Fibroblast of peridontal ligament (primary cell): ENCODE measurements at regions not wholly inside any gene's neighbourhood (a gene's known extent, or its start where the extent isn't known, plus 50 kb on each side); places are given as distances from the start of the nearest gene placed in this dataset.
"Not testable (repeated sequence)": the region's sequence is repeated elsewhere in the genome, so short reads cannot be mapped to it uniquely, and the experiment has no call there.

Experiments used
- DNase-seq: peaks from one replicate; pipeline ENCODE4 v3.0.0-alpha.2; 2010; ENCODE audit errors: extremely low read depth

GRCh38 chr4:148550788-148551187 lies 108.6 kb upstream of the NR3C2 start:
- DNase-seq, result no peak

DNA sequence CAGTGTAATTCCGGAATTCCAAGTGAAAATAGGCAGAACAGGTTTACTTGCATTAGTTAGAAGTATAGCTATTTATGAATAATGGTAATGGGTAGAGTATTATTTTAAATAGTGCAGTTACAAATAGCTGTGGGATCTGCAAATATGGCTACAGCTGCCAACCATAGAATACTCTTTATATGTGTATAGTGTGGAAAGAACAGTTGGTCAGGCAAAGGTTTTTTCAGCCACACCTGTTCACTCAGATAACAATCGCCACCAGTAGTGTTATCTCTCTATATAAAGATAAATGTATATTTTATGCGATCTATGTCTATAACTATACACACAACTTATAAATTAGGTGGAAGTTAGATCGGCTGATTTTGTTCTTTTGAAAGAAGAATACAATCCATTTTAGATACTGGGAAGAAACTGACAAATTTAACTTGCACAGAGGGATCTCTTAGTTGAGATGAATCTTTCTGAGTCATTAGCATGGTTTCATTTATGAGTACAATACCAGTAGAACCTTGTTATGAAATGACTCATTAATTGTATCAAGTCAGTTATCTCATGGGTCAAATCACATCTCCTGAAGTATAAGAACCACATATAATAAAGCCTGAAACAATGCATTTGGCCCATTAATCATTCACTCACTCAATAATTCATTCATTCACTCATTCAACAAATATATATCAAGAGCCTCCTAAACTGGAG lies 100.9 kb upstream of the NR3C2 start:
- DNase-seq, result no peak

DNA sequence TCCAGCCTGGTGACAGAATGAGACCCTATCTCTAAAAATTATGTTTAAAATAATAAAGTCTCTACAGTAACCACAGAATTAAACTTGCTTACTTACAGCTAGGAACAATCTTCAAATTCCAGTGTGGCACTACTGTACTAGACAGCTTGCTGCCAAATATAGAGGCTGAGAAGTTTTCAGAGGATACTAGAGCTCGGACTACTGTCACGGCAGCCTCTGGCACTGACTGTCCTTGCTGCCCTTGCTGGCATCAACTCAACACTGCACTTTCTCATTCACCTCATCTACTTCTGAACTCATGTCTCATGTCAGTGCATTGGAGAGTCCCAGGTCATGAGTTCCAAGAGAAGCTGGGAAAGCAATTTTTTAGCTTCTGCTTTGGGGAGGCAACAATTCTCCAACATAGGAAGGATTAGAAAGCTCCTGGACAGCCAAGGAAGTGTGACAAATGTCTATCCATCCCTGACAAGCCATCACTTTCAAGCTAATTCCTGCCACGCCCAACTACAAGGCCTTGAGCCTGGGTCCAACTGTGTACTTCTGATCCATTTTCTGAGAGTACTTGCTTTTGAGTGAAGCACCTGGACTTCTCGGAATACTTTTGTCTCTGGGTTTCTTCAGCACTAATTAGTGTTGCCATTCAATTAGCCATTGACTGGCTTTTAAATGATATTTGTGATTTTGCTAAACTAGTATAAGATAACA lies 98.6 kb upstream of the NR3C2 start:
- no peak for DNase-seq

DNA sequence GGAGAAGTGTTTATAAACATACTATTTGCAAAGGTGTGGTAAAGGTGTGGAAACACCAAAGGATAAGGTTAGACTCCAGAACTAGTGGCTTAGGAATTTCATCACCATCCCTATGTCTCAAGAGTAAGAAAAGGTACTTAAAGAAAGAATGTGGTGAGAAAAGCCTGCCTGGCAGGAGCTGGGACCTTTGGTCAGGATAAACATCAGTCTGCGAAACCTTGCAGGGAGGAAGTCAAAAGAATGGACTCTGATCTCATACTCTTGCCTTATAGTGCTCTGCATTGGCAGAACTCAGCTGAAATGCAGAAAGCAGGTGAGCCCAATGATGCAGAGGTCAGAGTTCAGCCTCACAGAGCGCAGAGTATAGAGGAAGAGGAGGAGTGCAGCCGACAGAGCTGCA lies 97.2 kb upstream of the NR3C2 start:
- DNase-seq, result no peak

GRCh38 chr4:148533851-148534250 lies 91.6 kb upstream of the NR3C2 start:
- DNase-seq, result not testable (repeated sequence)

DNA sequence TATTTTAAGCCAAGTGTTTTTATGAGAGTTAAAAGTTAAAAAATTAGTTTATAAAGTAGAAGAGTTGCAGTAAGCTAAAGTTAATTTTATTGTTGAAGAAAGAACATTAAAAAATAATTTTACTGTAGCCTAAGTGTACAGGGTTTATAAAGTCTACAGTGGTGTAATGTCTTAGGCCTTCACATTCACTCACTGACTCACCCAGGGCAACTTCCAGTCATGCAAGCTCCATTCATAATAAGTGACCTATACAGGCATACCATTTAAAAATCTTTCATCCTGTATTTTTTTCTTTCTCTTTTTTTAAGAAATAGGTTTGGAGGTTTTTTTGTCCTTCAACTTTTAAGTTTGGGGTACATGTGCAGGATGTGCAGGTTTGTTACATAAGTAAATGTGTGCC lies 87.9 kb upstream of the NR3C2 start:
- no peak for DNase-seq

DNA sequence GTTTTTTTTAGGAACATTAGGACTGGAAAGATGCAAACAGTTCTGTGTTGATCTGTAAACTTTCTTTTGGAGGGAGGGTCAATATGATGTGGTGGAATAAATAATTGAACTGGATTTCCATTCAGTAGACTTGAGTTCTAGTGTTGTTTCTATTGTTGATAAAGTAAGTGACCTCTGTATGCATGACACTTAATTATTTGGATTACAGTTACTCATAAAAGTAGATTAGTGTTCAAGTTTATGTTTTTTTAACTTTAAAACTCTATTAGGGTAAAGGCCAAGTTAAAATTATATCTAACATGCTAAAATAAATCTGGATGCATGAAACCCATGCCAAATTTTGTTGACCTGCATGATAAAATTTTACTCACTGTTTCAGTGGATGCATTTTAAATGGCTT lies 85.4 kb upstream of the NR3C2 start:
- no peak for DNase-seq

DNA sequence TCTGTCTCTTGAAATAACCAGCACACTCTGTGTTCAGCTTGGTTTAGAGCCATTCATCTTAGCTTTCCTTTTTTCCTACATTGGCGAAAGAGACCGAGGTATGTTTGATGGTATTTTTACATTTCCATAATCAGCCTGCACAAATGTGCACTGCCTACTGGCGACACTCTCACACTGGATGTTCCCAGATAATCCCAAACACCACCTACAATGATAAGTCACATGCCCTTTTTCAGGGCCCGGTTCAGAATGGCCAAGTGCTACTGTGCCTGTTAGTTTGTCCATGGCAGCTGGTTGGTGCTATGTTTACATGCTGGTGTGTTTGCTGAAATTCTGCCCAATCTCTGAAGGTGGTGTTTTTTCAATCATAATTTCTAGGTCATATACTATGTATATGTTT lies 80.8 kb upstream of the NR3C2 start:
- no peak for DNase-seq

- no peak for DNase-seq
Measured at GRCh38 chr4:148515248-148515647, 73.0 kb upstream of the NR3C2 start.

DNA sequence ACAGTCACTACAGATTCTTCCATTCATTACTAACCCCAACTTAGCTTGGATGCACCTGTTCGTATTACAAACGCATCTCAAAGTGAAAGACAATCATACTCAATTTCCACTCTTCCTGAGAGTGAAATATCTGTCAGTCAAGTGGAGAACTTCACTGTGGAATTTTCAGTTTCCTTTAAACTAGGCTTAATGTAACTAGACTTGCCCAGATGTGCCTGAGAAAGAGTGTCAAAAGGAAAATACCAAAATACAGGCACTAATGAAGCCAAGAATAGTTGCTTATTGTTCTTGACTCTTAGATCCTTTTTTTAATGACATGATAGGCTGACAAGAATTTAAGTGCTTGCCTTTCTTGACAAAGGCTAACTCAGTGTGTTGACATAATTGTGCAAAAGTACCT lies 72.4 kb upstream of the NR3C2 start:
- no peak for DNase-seq

GRCh38 chr4:148514041-148514440 lies 71.8 kb upstream of the NR3C2 start:
- no peak for DNase-seq

GRCh38 chr4:148510211-148510610 lies 68.0 kb upstream of the NR3C2 start:
- no peak for DNase-seq

DNA sequence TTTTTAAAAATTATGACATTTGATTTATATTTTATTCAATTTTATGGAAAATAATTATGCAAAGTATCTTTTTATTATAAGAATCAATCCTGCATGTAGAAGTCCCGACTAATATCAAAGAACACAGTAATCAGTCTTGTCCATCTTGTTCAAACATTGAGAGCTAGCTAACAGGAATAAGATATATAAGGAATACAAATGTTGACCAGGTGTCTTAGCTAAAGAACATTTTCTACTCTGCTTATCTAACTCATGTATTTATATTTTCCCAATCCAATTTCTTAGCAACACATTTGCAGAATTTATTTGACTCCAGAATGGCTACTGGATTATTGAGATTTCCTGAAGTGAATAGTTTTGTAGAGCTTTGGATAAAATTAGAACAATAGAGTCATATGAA lies 61.5 kb upstream of the NR3C2 start:
- no peak for DNase-seq

GRCh38 chr4:148497258-148497657 lies 55.0 kb upstream of the NR3C2 start:
- no peak for DNase-seq

DNA sequence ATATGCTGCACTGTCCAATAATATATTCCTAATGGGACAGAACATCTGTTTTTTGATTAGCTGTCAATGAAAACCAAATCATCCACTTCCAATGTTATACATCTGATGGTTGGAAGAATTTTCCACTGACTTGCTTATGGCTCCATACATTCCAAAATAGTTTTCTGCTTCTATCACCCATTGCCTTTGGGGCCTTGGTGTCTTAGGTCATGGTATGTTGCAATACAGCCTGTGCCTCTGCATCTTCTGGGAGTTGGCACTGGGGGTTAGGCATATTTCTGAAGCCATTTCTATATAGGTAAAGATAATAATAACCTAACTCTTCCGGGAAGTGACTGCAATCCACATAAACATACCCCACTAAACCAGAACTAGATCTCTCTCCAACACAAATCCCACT lies 53.2 kb upstream of the NR3C2 start:
- no peak for DNase-seq
